HG02840 (cell line): ENCODE measurements at regions not wholly inside any gene's neighbourhood (a gene's known extent, or its start where the extent isn't known, plus 50 kb on each side); places are given as distances from the start of the nearest gene placed in this dataset.
"Not testable (repeated sequence)": the region's sequence is repeated elsewhere in the genome, so short reads cannot be mapped to it uniquely, and the experiment has no call there.

ENCODE experiments used
- ATAC-seq: cut with Tn5 transposase; IDR thresholded peaks from one replicate; pipeline ENCODE4 v1.9.1; 2021; ENCODE audit warnings: mild to moderate bottlenecking, moderate library complexity, moderate number of reproducible peaks; ENCODE audit not compliant: unreplicated experiment, low FRiP score

GRCh38 chr11:104781037-104781436, 117.2 kb downstream of the CASP12 start:
- no peak for ATAC-seq

DNA sequence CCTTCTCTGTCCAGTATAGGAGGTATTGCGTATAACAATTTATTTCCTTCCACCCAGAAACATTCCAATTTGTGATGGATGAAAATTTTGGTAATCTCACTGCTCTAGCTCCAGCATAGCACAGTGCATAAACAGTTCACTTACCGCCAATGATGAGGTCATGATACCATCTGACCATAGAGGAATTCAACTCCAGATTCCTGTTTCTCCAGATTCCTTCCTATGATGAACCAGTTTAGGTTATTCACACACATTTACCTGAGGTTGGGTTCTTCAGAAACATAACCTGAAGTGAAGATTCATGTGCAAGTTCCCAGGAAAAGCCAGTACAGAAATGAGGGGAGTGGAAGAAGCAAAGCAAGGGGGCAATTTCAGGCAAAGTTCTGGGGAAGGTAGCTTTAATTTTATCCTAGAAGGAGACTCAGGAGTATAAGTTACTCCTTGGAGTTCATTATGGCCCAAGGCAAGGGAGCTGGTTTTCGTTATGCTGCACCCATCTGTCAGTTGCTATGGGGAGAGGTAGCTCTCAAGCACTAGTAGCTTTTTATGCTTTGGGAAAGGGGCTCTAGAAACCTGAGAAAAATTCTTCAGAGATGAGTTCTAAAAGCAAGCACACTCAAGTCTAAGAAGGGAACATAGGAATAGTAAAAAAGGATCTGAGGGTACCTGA, 121.6 kb downstream of the CASP12 start:
- no peak for ATAC-seq

- ATAC-seq, result no peak
These were observed 123.7 kb downstream of the CASP12 start for GRCh38 chr11:104774578-104774977.

- ATAC-seq, result no peak
These were observed 125.4 kb downstream of the CASP12 start for GRCh38 chr11:104772806-104773241.

DNA sequence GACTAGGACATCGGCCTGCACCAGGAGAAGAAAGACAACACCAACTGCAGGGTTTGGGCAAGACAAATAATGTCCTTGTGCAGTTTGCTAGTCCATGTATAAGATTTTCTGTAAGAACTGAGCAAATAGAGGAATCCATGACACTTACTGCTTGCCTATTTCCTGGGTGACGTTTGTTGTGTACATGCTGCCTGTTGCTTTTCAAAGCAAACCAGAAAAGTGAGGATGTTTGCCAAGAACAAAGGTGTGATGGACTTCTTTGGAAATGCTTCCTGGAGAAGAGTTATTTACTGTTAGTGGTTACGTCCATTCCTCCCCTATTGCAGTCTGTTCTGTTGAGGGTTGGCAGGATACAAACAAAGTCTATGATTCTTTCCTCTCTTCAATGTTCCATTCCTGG, 126.5 kb downstream of the CASP12 start:
- ATAC-seq, result no peak

DNA sequence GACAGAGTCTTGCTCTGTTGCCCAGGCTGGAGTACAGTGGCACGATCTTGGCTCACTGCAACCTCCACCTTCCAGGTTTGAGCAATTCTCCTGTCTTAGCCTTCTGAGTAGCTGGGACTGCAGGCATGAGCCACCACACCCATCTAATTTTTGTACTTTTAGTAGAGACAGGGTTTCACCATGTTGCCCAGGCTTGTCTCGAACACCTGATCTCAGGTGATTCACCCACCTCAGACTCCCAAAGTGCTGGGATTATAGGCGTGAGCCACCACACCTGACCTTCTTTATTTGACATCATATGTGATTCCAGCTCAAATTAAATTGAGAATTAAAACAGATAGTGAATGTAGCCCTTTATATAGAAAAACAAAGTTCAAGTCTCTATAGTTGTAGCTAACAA, 127.2 kb downstream of the CASP12 start:
- not testable (repeated sequence) for ATAC-seq

GRCh38 chr11:104765401-104766095, 132.7 kb downstream of the CASP12 start:
- ATAC-seq, result no peak

GRCh38 chr11:104764710-104765045, 133.6 kb downstream of the CASP12 start:
- no peak for ATAC-seq

DNA sequence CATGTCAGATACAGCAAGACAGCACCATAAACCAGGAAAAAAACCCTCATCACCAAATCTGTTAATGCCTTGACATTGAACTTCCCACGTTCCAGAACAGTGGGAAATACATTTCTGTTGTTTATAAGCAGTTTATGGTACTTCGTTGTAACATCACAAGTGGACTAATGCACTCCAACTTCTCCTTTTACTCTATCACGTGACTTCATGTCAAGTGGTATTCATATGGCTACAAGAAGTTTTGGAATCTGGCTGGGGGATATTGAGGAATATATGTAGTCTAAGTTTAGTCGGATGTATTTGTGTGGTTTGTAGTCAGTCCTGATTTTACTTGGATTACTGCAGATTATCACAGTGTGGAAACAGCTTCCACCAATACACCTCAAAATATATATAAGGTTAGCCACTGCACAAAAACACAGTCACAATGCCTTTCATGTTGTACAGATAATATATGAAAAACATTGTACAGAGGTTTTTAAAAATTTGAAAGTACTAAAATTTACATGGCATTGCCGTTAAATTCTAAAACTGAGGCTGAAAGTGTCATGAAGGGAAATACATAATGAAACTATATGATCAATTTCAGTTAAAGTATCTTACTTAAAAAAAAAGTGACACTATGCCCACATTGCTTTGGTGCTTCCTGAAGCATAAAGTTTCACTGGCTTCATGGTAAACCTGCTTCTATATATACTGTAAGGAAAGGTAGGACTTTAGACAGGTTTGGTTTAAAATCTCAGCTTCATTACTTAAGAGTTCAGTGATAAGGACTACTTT, 134.1 kb downstream of the CASP12 start:
- ATAC-seq, result no peak

GRCh38 chr11:104761511-104761910, 136.7 kb downstream of the CASP12 start:
- ATAC-seq, result no peak

GRCh38 chr11:104759464-104759863, 138.8 kb downstream of the CASP12 start:
- no peak for ATAC-seq

GRCh38 chr11:104738918-104739317, 159.3 kb downstream of the CASP12 start:
- no peak for ATAC-seq

GRCh38 chr11:104738208-104738607, 160.1 kb downstream of the CASP12 start:
- no peak for ATAC-seq

DNA sequence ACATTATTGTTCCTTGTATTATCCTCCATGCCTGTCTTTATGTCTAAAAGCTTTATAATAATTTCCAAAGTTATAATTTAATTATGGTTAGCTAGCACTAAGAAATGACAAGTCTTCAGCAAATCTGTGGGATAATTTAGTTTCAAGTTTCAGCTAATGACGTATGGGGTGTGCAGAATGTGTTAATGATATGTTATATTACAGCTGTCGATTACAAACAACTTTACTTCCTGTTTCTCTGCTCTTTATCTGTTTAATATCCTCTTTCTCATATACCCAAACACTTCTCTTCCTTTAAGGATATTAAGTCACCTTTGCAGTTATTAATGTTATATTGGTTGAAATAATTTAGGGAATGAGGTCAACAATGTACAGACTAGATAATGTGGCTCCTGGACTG, 161.8 kb downstream of the CASP12 start:
- ATAC-seq, result no peak

- no peak for ATAC-seq
These were observed 163.3 kb downstream of the CASP12 start for GRCh38 chr11:104734998-104735397.

- ATAC-seq, result no peak
These were observed 166.4 kb downstream of the CASP12 start for GRCh38 chr11:104731890-104732289.

DNA sequence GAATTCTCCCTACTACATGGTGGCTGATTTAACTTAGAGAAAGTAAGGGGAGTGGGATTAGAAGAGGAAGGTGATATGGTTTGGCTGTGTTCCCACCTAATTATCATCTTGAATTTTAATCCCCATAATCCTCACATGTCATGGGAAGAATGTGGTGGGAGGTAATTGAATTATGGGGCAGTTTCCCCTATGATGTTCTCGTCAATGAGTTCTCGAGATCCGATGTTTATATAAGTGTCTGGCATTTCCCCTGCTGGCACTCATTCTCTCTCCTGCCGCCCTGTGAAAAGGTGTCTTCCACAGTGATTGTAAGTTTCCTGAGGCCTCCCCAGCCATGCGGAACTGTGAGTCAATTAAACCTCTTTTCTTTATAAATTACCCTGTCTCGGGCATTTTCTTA, 169.3 kb downstream of the CASP12 start:
- no peak for ATAC-seq

DNA sequence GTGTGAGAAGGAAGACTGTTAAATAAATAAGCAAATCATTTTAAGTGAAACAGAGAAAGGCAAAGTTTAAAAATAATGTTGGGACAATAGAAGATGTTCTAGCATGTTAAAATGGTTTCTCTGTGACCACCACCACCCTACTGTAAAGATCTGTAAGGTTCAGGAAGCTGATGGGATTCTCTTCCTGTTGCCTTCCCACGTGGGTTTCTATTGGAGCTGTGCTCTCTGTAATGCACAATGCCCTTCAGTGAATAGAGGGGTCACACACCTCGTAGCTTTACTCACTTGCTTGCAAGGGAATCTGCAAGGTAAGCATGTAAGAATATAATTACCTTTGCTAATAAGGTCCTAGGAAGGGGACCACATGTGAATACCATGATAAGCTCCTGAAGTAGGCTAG, 170.5 kb downstream of the CASP12 start:
- no peak for ATAC-seq

DNA sequence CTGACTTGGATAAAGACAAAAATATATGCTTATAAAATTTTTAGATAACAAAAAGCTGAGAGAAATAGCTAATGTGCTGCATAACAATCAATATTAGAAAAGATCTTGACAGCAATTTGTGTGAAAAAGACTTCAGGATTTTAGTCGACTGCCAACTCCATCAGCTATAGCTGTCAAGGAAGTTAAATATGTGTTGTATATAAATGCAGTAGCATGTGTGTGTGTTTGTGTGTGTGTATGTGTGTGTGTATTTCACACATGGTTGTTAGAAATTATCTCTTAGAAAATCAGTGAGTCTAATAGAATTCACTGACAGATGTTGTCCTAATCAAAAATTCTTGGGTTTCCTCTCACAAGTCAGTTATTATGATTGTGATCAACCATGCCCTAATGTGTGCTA, 171.2 kb downstream of the CASP12 start:
- no peak for ATAC-seq

- no peak for ATAC-seq
These were observed 172.4 kb downstream of the CASP12 start for GRCh38 chr11:104725796-104726408.

GRCh38 chr11:104713401-104713800, 184.9 kb downstream of the CASP12 start:
- ATAC-seq, result no peak
